ENCODE measurements at regions not wholly inside any gene's neighbourhood (a gene's known extent, or its start where the extent isn't known, plus 50 kb on each side); places are given as distances from the start of the nearest gene placed in this dataset.

- no peaks in the 10 kb centered on the region for H3K27me3 Mint-ChIP-seq (ENCODE audit: low read depth)
- H3K4me3 Mint-ChIP-seq, result no peak overlapping the region
- H3K27ac Mint-ChIP-seq, result no peak overlapping the region
- DNase-seq (ENCODE audit: low spot score), result no peak
- TF ChIP-seq TEAD4 (CRISPR knock-in tag; IDR thresholded peaks at IDR 0.05), result no peak
- TF ChIP-seq JUN (CRISPR knock-in tag; IDR thresholded peaks at IDR 0.05), result no peak
- TF ChIP-seq, protein P1, sequence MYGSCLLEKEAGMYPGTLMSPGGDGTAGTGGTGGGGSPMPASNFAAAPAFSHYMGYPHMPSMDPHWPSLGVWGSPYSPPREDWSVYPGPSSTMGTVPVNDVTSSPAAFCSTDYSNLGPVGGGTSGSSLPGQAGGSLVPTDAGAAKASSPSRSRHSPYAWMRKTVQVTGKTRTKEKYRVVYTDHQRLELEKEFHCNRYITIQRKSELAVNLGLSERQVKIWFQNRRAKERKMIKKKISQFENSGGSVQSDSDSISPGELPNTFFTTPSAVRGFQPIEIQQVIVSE (CRISPR knock-in tag; IDR thresholded peaks at IDR 0.05; ENCODE audit: borderline replicate concordance), result no peak
- no peak for TF ChIP-seq NFATC4 (CRISPR knock-in tag; IDR thresholded peaks at IDR 0.05)
- no peak for TF ChIP-seq MYBL2 (CRISPR knock-in tag; IDR thresholded peaks at IDR 0.05)
- TF ChIP-seq E2F4 (CRISPR knock-in tag; IDR thresholded peaks at IDR 0.05; ENCODE audit: borderline replicate concordance, low read depth), result no peak
- TF ChIP-seq, protein P2, sequence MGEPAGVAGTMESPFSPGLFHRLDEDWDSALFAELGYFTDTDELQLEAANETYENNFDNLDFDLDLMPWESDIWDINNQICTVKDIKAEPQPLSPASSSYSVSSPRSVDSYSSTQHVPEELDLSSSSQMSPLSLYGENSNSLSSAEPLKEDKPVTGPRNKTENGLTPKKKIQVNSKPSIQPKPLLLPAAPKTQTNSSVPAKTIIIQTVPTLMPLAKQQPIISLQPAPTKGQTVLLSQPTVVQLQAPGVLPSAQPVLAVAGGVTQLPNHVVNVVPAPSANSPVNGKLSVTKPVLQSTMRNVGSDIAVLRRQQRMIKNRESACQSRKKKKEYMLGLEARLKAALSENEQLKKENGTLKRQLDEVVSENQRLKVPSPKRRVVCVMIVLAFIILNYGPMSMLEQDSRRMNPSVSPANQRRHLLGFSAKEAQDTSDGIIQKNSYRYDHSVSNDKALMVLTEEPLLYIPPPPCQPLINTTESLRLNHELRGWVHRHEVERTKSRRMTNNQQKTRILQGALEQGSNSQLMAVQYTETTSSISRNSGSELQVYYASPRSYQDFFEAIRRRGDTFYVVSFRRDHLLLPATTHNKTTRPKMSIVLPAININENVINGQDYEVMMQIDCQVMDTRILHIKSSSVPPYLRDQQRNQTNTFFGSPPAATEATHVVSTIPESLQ (CRISPR knock-in tag; IDR thresholded peaks at IDR 0.05), result no peak
- TF ChIP-seq, protein P3, sequence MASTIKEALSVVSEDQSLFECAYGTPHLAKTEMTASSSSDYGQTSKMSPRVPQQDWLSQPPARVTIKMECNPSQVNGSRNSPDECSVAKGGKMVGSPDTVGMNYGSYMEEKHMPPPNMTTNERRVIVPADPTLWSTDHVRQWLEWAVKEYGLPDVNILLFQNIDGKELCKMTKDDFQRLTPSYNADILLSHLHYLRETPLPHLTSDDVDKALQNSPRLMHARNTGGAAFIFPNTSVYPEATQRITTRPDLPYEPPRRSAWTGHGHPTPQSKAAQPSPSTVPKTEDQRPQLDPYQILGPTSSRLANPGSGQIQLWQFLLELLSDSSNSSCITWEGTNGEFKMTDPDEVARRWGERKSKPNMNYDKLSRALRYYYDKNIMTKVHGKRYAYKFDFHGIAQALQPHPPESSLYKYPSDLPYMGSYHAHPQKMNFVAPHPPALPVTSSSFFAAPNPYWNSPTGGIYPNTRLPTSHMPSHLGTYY (CRISPR knock-in tag; IDR thresholded peaks at IDR 0.05), result no peak
- TF ChIP-seq GRHL2 (CRISPR knock-in tag; IDR thresholded peaks at IDR 0.05; ENCODE audit: insufficient replicate concordance, severe bottlenecking), result no peak
- TF ChIP-seq, protein P4, sequence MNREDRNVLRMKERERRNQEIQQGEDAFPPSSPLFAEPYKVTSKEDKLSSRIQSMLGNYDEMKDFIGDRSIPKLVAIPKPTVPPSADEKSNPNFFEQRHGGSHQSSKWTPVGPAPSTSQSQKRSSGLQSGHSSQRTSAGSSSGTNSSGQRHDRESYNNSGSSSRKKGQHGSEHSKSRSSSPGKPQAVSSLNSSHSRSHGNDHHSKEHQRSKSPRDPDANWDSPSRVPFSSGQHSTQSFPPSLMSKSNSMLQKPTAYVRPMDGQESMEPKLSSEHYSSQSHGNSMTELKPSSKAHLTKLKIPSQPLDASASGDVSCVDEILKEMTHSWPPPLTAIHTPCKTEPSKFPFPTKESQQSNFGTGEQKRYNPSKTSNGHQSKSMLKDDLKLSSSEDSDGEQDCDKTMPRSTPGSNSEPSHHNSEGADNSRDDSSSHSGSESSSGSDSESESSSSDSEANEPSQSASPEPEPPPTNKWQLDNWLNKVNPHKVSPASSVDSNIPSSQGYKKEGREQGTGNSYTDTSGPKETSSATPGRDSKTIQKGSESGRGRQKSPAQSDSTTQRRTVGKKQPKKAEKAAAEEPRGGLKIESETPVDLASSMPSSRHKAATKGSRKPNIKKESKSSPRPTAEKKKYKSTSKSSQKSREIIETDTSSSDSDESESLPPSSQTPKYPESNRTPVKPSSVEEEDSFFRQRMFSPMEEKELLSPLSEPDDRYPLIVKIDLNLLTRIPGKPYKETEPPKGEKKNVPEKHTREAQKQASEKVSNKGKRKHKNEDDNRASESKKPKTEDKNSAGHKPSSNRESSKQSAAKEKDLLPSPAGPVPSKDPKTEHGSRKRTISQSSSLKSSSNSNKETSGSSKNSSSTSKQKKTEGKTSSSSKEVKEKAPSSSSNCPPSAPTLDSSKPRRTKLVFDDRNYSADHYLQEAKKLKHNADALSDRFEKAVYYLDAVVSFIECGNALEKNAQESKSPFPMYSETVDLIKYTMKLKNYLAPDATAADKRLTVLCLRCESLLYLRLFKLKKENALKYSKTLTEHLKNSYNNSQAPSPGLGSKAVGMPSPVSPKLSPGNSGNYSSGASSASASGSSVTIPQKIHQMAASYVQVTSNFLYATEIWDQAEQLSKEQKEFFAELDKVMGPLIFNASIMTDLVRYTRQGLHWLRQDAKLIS (CRISPR knock-in tag; IDR thresholded peaks at IDR 0.05; ENCODE audit: borderline replicate concordance), result no peak
- no peak for TF ChIP-seq HMGA2 (CRISPR knock-in tag; IDR thresholded peaks at IDR 0.05)
- TF ChIP-seq, protein P5, sequence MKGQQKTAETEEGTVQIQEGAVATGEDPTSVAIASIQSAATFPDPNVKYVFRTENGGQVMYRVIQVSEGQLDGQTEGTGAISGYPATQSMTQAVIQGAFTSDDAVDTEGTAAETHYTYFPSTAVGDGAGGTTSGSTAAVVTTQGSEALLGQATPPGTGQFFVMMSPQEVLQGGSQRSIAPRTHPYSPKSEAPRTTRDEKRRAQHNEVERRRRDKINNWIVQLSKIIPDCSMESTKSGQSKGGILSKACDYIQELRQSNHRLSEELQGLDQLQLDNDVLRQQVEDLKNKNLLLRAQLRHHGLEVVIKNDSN (CRISPR knock-in tag; IDR thresholded peaks at IDR 0.05), result no peak
- TF ChIP-seq NR2C2 (CRISPR knock-in tag; IDR thresholded peaks at IDR 0.05), result no peak
- TF ChIP-seq NR1H2 (CRISPR knock-in tag; IDR thresholded peaks at IDR 0.05), result no peak
- TF ChIP-seq KAT7 (CRISPR knock-in tag; IDR thresholded peaks at IDR 0.05; ENCODE audit: borderline replicate concordance), result no peak
- no peaks in the 10 kb centered on the region for H3K36me3 Mint-ChIP-seq
- no peaks in the 10 kb centered on the region for H3K4me1 Mint-ChIP-seq
- ChIA-PET POLR2A (no interaction called here), CTCF (no interaction called here)
- ATAC-seq, result no peak
- H3K9me3 Mint-ChIP-seq, result peaks cover 27% of the 10 kb centered on the region
These were observed 65.1 kb upstream of the COL3A1 start for GRCh38 chr2:188909036-188909435.

DNA sequence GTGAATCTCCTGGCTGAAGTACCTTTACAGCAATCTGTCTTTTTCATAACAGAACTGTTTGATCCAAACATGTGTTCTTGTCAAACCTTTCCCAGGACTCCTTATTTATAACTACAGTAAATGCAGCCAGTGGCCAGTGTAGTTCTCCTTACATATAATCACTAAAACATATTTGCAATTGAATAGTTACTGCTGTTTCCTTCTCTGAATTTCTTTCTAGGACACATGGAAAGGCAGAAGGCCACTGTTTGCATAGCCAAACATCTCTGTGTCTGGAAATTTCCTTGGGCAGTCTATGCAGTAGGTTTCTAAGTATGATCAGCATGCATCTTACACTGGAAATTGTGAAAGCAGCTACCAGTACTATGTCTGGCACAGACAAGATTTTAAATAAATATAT lies 57.4 kb upstream of the COL3A1 start:
- ATAC-seq (no peak), DNase-seq (ENCODE audit: low spot score) (no peak)
- no peaks in the 10 kb centered on the region for H3K27me3 Mint-ChIP-seq (ENCODE audit: low read depth)
- ChIA-PET CTCF (no interaction called here), POLR2A (no interaction called here)
- H3K27ac Mint-ChIP-seq, result no peak overlapping the region
- peaks cover 4% of the 10 kb centered on the region; the same call in 1 of the 2 replicates for H3K4me1 Mint-ChIP-seq
- H3K9me3 Mint-ChIP-seq, result no peaks in the 10 kb centered on the region
- H3K4me3 Mint-ChIP-seq, result no peak overlapping the region
- no peaks in the 10 kb centered on the region for H3K36me3 Mint-ChIP-seq
- TF ChIP-seq KAT7 (CRISPR knock-in tag; IDR thresholded peaks at IDR 0.05; ENCODE audit: borderline replicate concordance), result no peak
- no peak for TF ChIP-seq FOXJ3 (CRISPR knock-in tag; IDR thresholded peaks at IDR 0.05; ENCODE audit: borderline replicate concordance)
- TF ChIP-seq PREB (CRISPR knock-in tag; IDR thresholded peaks at IDR 0.05; ENCODE audit: borderline replicate concordance), result no peak
- TF ChIP-seq, protein P1 (CRISPR knock-in tag; IDR thresholded peaks at IDR 0.05; ENCODE audit: borderline replicate concordance), result no peak
- TF ChIP-seq, protein P6, sequence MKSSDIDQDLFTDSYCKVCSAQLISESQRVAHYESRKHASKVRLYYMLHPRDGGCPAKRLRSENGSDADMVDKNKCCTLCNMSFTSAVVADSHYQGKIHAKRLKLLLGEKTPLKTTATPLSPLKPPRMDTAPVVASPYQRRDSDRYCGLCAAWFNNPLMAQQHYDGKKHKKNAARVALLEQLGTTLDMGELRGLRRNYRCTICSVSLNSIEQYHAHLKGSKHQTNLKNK (CRISPR knock-in tag; IDR thresholded peaks at IDR 0.05), result no peak
- TF ChIP-seq SOX15 (CRISPR knock-in tag; IDR thresholded peaks at IDR 0.05), result no peak
- no peak for TF ChIP-seq SMAD3 (CRISPR knock-in tag; IDR thresholded peaks at IDR 0.05; ENCODE audit: borderline replicate concordance)
- no peak for TF ChIP-seq TEAD1 (CRISPR knock-in tag; IDR thresholded peaks at IDR 0.05)
- TF ChIP-seq, protein P7, sequence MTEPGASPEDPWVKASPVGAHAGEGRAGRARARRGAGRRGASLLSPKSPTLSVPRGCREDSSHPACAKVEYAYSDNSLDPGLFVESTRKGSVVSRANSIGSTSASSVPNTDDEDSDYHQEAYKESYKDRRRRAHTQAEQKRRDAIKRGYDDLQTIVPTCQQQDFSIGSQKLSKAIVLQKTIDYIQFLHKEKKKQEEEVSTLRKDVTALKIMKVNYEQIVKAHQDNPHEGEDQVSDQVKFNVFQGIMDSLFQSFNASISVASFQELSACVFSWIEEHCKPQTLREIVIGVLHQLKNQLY (CRISPR knock-in tag; IDR thresholded peaks at IDR 0.05), result no peak

Measured in WTC11 (cell line).